HepG2 (cell line): ENCODE measurements at regions not wholly inside any gene's neighbourhood (a gene's known extent, or its start where the extent isn't known, plus 50 kb on each side); places are given as distances from the start of the nearest gene placed in this dataset.

ENCODE experiments used
- ADNP ChIP-seq: sonication (generic); formaldehyde crosslinking; IDR thresholded peaks from 2 replicates; pipeline ENCODE4 v1.4.0; 2020; ENCODE audit warnings: missing genetic modification reagents
- ASH2L ChIP-seq: fragments of 300-600, 200-600 bp; sonication (generic); IDR thresholded peaks from 2 replicates; pipeline ENCODE4 v1.7.0; 2017; ENCODE audit warnings: low read depth, mild to moderate bottlenecking, moderate library complexity, mixed read lengths, low read length; ENCODE audit not compliant: insufficient read length
- DDIT3 ChIP-seq: sonication (generic); formaldehyde crosslinking; IDR thresholded peaks from 2 replicates; pipeline ENCODE4 v1.4.0; 2020; ENCODE audit warnings: mild to moderate bottlenecking, missing genetic modification reagents
- DPF2 ChIP-seq: sonication (generic); formaldehyde crosslinking; IDR thresholded peaks from 2 replicates; pipeline ENCODE4 v1.4.0; 2020; ENCODE audit warnings: mild to moderate bottlenecking, low read depth, missing genetic modification reagents, borderline replicate concordance
- KAT2B ChIP-seq: fragments of 150-350 bp; IDR thresholded peaks from 2 replicates; pipeline ENCODE4 v1.6.1; 2014; ENCODE audit warnings: low read depth, low read length, borderline replicate concordance
- MEF2D ChIP-seq: sonication (generic); formaldehyde crosslinking; IDR thresholded peaks from 2 replicates; pipeline ENCODE4 v1.5.1; 2020; ENCODE audit warnings: mild to moderate bottlenecking, missing genetic modification reagents
- PHF20 ChIP-seq: sonication (generic); formaldehyde crosslinking; IDR thresholded peaks from 2 replicates; pipeline ENCODE4 v1.5.0; 2020; ENCODE audit warnings: mild to moderate bottlenecking, missing genetic modification reagents
- THYN1 ChIP-seq: sonication (generic); formaldehyde crosslinking; IDR thresholded peaks from 2 replicates; pipeline ENCODE4 v1.8.1; 2023; ENCODE audit warnings: low read depth, mild to moderate bottlenecking, moderate library complexity, missing genetic modification reagents, borderline replicate concordance
- ZFY ChIP-seq: sonication (generic); formaldehyde crosslinking; IDR thresholded peaks from 2 replicates; pipeline ENCODE4 v1.4.0; 2020; ENCODE audit warnings: missing genetic modification reagents
- ZNF12 ChIP-seq: sonication (generic); formaldehyde crosslinking; IDR thresholded peaks from 2 replicates; pipeline ENCODE4 v1.5.0; 2020; ENCODE audit warnings: missing genetic modification reagents
- ZNF407 ChIP-seq: sonication (generic); formaldehyde crosslinking; IDR thresholded peaks from one replicate; pipeline ENCODE4 v1.5.1; 2020; ENCODE audit warnings: mild to moderate bottlenecking, missing genetic modification reagents; ENCODE audit errors: not compliant biosample characterization
- ZNF501 ChIP-seq: sonication (generic); formaldehyde crosslinking; IDR thresholded peaks from 2 replicates; pipeline ENCODE4 v1.5.1; 2020; ENCODE audit warnings: mild to moderate bottlenecking, moderate library complexity, missing genetic modification reagents
- ZNF678 ChIP-seq: sonication (generic); formaldehyde crosslinking; IDR thresholded peaks from 2 replicates; pipeline ENCODE4 v1.4.0; 2020; ENCODE audit warnings: mild to moderate bottlenecking, missing genetic modification reagents
- ZNF720 ChIP-seq: sonication (generic); formaldehyde crosslinking; IDR thresholded peaks from 2 replicates; pipeline ENCODE4 v1.4.0; 2020; ENCODE audit warnings: missing genetic modification reagents
- TF ChIP-seq, protein P1 (sequence below): fragments of 450-650 bp; IDR thresholded peaks from 2 replicates; pipeline ENCODE4 v1.6.1; 2017; ENCODE audit warnings: mild to moderate bottlenecking
- TF ChIP-seq, protein P2 (sequence below), 2 experiments: sonication (generic) in 1 of 2; formaldehyde crosslinking in 1 of 2; IDR thresholded peaks; 2 replicates each; pipeline versions ENCODE4 v1.4.0 to v1.6.1; 2018 to 2020; ENCODE audit warnings: missing genetic modification reagents in 2 of 2, borderline replicate concordance in 1 of 2, low read depth in 1 of 2, mild to moderate bottlenecking in 1 of 2, missing biosample characterization in 1 of 2

DNA sequence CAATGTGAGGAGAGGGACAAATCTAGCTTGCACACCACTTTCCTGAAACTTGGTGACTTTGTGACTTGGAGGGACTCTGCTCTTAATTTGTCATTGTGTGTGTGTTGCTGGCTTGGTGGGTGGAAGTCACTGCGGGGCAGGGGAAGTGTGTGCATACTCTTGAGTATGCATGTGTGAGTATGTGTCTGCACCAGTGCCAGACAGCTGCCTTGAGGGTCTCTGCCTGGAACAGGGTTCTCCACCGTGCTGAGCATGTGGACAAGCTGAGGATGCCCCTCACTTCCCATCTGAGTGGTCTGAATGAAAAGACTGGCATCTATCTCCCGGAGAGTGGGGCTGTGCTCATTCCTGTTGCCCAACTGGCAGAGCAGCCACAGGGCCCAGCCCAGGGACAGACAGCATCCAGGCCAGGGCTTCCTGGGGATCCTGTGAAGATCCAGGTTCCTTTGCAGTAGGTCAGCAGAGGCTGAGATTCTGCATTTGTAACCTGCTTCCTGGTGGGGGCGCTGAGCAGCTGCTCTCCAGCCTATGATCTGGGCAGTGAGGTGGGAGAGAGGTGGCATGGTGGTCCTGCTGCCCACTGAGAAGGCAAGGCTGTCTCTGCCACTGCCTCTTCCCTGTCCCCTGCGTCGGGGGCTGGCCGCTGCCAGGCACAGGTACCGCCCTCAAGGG, 138.9 kb upstream of the HAAO start (continued):
- TF ChIP-seq, protein P1, sequence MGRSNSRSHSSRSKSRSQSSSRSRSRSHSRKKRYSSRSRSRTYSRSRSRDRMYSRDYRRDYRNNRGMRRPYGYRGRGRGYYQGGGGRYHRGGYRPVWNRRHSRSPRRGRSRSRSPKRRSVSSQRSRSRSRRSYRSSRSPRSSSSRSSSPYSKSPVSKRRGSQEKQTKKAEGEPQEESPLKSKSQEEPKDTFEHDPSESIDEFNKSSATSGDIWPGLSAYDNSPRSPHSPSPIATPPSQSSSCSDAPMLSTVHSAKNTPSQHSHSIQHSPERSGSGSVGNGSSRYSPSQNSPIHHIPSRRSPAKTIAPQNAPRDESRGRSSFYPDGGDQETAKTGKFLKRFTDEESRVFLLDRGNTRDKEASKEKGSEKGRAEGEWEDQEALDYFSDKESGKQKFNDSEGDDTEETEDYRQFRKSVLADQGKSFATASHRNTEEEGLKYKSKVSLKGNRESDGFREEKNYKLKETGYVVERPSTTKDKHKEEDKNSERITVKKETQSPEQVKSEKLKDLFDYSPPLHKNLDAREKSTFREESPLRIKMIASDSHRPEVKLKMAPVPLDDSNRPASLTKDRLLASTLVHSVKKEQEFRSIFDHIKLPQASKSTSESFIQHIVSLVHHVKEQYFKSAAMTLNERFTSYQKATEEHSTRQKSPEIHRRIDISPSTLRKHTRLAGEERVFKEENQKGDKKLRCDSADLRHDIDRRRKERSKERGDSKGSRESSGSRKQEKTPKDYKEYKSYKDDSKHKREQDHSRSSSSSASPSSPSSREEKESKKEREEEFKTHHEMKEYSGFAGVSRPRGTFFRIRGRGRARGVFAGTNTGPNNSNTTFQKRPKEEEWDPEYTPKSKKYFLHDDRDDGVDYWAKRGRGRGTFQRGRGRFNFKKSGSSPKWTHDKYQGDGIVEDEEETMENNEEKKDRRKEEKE, result no peak
- TF ChIP-seq ADNP (CRISPR knock-in tag) (no peak), ZNF12 (no peak), ASH2L (no peak), DPF2 (CRISPR knock-in tag) (no peak), ZNF501 (no peak), ZNF678 (CRISPR knock-in tag) (no peak), PHF20 (no peak), THYN1 (CRISPR knock-in tag) (0 out of 2 replicates have a peak, but pooled peaks have one; percentile 46), MEF2D (no peak), KAT2B (no peak), ZFY (CRISPR knock-in tag) (no peak), ZNF720 (CRISPR knock-in tag) (no peak), ZNF407 (no peak), DDIT3 (CRISPR knock-in tag) (no peak)
- TF ChIP-seq, protein P2, sequence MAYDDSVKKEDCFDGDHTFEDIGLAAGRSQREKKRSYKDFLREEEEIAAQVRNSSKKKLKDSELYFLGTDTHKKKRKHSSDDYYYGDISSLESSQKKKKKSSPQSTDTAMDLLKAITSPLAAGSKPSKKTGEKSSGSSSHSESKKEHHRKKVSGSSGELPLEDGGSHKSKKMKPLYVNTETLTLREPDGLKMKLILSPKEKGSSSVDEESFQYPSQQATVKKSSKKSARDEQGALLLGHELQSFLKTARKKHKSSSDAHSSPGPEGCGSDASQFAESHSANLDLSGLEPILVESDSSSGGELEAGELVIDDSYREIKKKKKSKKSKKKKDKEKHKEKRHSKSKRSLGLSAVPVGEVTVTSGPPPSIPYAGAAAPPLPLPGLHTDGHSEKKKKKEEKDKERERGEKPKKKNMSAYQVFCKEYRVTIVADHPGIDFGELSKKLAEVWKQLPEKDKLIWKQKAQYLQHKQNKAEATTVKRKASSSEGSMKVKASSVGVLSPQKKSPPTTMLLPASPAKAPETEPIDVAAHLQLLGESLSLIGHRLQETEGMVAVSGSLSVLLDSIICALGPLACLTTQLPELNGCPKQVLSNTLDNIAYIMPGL (CRISPR knock-in tag; IDR thresholded peaks at IDR 0.05; ENCODE audit: borderline replicate concordance in 1 of 2, low read depth in 1 of 2), result peak; percentile 33 to 84; a peak in 3 of 4 replicates
